Neural progenitor cell (in vitro differentiated cells): ENCODE measurements at regions not wholly inside any gene's neighbourhood (a gene's known extent, or its start where the extent isn't known, plus 50 kb on each side); places are given as distances from the start of the nearest gene placed in this dataset.

Source experiments
- DNase-seq: peaks from one replicate; pipeline ENCODE4 v3.0.0-alpha.2; 2016; ENCODE audit warnings: low spot score
- H2AFZ ChIP-seq: fragments of 200-600 bp; sonication (generic); replicated peaks from 2 replicates; pipeline ENCODE4 v1.6.1; 2016; ENCODE audit warnings: antibody characterized with exemption
- H3F3A ChIP-seq: fragments of 200-600 bp; sonication (generic); 2 replicates; pipeline ENCODE4 v1.6.1; 2016; ENCODE audit warnings: antibody characterized with exemption, low read depth
- H3K27ac ChIP-seq: fragments of 200-600 bp; sonication (generic); 2 replicates; pipeline ENCODE4 v1.5.1; 2016; ENCODE audit warnings: mild to moderate bottlenecking
- H3K27me3 ChIP-seq: fragments of 200-600 bp; sonication (generic); 2 replicates; pipeline ENCODE4 v1.6.1; 2016; ENCODE audit warnings: mild to moderate bottlenecking, moderate library complexity
- H3K36me3 ChIP-seq: fragments of 200-600 bp; sonication (generic); 2 replicates; pipeline ENCODE4 v1.5.1; 2016
- H3K4me1 ChIP-seq: fragments of 200-600 bp; sonication (generic); 2 replicates; pipeline ENCODE4 v1.6.1; 2016; ENCODE audit warnings: mixed run types
- H3K4me2 ChIP-seq: fragments of 200-600 bp; sonication (generic); 2 replicates; pipeline ENCODE4 v1.6.1; 2016
- H3K4me3 ChIP-seq: fragments of 200-600 bp; sonication (generic); 2 replicates; pipeline ENCODE4 v1.5.1; 2016
- H3K79me2 ChIP-seq: fragments of 200-600 bp; sonication (generic); 2 replicates; pipeline ENCODE4 v1.6.1; 2016; ENCODE audit warnings: low read depth
- H3K9ac ChIP-seq: fragments of 200-600 bp; sonication (generic); 2 replicates; pipeline ENCODE4 v1.6.1; 2016
- H3K9me3 ChIP-seq: fragments of 200-600 bp; sonication (generic); 2 replicates; pipeline ENCODE4 v1.5.1; 2016; ENCODE audit warnings: low read depth
- H4K20me1 ChIP-seq: fragments of 200-600 bp; sonication (generic); 2 replicates; pipeline ENCODE4 v1.6.1; 2016; ENCODE audit warnings: low read depth
- H3K27ac Mint-ChIP-seq: 3 replicates; pipeline ENCODE4 v1.8.0; 2021; ENCODE audit warnings: mixed read lengths
- H3K27me3 Mint-ChIP-seq: 2 replicates; pipeline ENCODE4 v1.8.0; 2022; ENCODE audit warnings: low read depth, mild to moderate bottlenecking, inconsistent platforms, moderate library complexity, mixed read lengths; ENCODE audit not compliant: insufficient read depth
- H3K36me3 Mint-ChIP-seq: 3 replicates; pipeline ENCODE4 v1.8.0; 2021; ENCODE audit warnings: mixed read lengths
- H3K4me1 Mint-ChIP-seq: 3 replicates; pipeline ENCODE4 v1.8.0; 2021; ENCODE audit warnings: mixed read lengths
- H3K4me3 Mint-ChIP-seq: 3 replicates; pipeline ENCODE4 v1.8.0; 2021; ENCODE audit warnings: mild to moderate bottlenecking, moderate library complexity, mixed read lengths
- H3K9me3 Mint-ChIP-seq: 3 replicates; pipeline ENCODE4 v1.8.0; 2020; ENCODE audit warnings: mixed read lengths
- EZH2 ChIP-seq: fragments of 200-600 bp; sonication (generic); IDR thresholded peaks from 2 replicates; pipeline ENCODE4 v1.6.1; 2017; ENCODE audit warnings: antibody characterized with exemption, mild to moderate bottlenecking, moderate library complexity
- EZH2phosphoT487 ChIP-seq: fragments of 200-600 bp; sonication (generic); IDR thresholded peaks from 2 replicates; pipeline ENCODE4 v1.6.1; 2017; ENCODE audit warnings: antibody characterized with exemption
- TF ChIP-seq, protein P1 (sequence below): fragments of 200-600 bp; sonication (generic); IDR thresholded peaks from 2 replicates; pipeline ENCODE4 v1.5.1; 2017; ENCODE audit warnings: antibody characterized with exemption, mild to moderate bottlenecking

DNA sequence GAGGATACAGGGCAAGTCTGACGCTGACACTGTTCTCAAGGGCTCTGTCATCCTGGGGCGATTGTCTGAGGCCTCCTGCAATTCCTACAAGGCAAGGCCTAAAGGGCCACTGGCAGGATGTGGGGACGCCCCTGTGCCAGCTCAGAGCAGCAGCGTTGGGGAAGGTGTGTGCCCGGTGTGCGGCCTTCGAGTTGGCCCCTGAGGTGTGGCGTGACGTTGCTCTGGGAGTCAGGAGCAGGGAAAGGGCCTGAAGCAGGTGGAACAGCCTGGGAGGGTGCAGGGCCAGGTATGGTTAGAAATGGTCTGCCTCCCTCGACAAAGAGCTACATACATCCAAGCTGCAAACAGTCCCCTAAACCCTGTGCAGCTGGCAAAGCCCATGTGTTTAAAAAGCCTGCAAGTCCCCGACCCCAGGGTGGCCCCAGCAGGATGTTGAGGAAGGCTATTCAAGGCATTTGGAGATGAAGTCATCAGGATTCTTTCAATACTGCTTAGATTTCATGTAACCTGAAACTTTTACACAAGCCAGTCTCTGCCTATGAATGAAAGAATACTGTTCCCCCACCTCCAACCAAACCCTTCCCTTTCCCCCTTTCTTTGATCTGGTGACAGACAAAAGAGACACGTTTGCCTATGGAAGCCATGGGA lies 142.5 kb upstream of the TNS3 start:
- H3K4me3 Mint-ChIP-seq: no peak overlapping the region
- no peak overlapping the region for H3K9ac ChIP-seq

DNA sequence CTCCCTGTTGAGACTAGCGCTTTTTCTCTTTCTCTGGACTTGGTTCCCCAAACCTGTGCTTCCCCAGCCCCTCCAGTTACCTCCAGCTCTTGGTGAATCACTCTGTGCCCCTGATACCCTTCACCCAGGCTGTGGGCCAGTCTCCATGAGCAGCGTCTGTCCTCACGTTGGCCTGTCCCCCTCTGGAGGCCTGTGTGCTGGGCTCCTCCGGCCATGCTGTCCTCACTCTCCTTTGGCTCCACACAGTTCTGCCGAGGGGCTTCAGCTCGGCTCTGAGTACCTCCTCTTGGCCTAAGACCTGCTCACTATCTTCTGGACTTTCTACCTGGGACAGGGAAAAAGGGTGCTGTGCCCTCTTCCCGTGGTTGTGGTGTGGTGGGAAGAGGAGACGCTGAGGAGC lies 140.2 kb upstream of the TNS3 start:
- DNase-seq: no peak
- no peak overlapping the region for H3K4me3 Mint-ChIP-seq

More for the DNA sequence above, 142.5 kb upstream of the TNS3 start:
- H3K27ac ChIP-seq: peak overlapping the region; percentile 21
- H3K9me3 ChIP-seq: no peaks in the 10 kb centered on the region
- Mint-ChIP-seq H3K36me3 (no peaks in the 10 kb centered on the region), H3K27ac (peak overlapping the region; percentile 64), H3K4me1 (peaks cover 36% of the 10 kb centered on the region), H3K9me3 (peaks cover 3% of the 10 kb centered on the region), H3K27me3 (peaks cover 11% of the 10 kb centered on the region)
- no peak for TF ChIP-seq EZH2
- TF ChIP-seq EZH2phosphoT487: no peak
- TF ChIP-seq, protein P1, sequence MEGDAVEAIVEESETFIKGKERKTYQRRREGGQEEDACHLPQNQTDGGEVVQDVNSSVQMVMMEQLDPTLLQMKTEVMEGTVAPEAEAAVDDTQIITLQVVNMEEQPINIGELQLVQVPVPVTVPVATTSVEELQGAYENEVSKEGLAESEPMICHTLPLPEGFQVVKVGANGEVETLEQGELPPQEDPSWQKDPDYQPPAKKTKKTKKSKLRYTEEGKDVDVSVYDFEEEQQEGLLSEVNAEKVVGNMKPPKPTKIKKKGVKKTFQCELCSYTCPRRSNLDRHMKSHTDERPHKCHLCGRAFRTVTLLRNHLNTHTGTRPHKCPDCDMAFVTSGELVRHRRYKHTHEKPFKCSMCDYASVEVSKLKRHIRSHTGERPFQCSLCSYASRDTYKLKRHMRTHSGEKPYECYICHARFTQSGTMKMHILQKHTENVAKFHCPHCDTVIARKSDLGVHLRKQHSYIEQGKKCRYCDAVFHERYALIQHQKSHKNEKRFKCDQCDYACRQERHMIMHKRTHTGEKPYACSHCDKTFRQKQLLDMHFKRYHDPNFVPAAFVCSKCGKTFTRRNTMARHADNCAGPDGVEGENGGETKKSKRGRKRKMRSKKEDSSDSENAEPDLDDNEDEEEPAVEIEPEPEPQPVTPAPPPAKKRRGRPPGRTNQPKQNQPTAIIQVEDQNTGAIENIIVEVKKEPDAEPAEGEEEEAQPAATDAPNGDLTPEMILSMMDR: no peak
- H3F3A ChIP-seq: peaks cover 19% of the 10 kb centered on the region
- H4K20me1 ChIP-seq: no peaks in the 10 kb centered on the region
- H3K79me2 ChIP-seq: no peaks in the 10 kb centered on the region
- H3K36me3 ChIP-seq: no peaks in the 10 kb centered on the region
- H3K4me1 ChIP-seq: peaks cover 21% of the 10 kb centered on the region
- peak overlapping the region; percentile 55 for H3K4me2 ChIP-seq
- no peak overlapping the region for H3K4me3 ChIP-seq
- peak overlapping the region; percentile 61 for H2AFZ ChIP-seq
- H3K27me3 ChIP-seq: no peaks in the 10 kb centered on the region
- peak; percentile 59 for DNase-seq

DNA sequence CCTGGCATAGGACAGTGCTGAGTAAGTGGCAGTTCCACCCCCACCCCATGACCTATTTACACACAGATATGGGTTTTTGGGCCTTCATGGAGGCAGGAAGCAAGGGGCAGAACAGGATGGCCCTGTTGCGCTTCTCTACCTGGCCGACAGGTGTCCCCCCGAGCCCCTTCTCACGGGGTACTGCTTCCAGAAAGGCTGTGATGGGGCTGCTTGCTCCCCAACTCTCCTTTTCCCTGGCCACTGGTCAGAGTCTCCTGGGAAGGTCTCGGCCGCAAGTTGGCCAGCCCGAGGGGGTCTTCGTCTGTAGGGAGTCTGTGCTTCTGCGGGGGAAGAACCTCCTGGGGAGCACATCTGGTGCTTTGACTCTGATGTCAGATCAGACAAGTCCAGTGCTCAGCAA lies 139.8 kb upstream of the TNS3 start:
- H3K27me3 ChIP-seq: no peaks in the 10 kb centered on the region
- peaks cover 5% of the 10 kb centered on the region for H3K9me3 Mint-ChIP-seq
- H3K79me2 ChIP-seq: no peaks in the 10 kb centered on the region
- no peak overlapping the region for H3K4me3 ChIP-seq
- H3K27me3 Mint-ChIP-seq: peaks cover 11% of the 10 kb centered on the region
- H3K4me1 Mint-ChIP-seq: peaks cover 28% of the 10 kb centered on the region
- no peaks in the 10 kb centered on the region for H3K9me3 ChIP-seq
- H3K36me3 ChIP-seq: no peaks in the 10 kb centered on the region
- no peaks in the 10 kb centered on the region for H4K20me1 ChIP-seq
- H3K4me3 Mint-ChIP-seq: no peak overlapping the region
- H3K9ac ChIP-seq: no peak overlapping the region
- H3K4me1 ChIP-seq: peaks cover 21% of the 10 kb centered on the region
- no peak overlapping the region for H3K4me2 ChIP-seq
- no peak for DNase-seq
- no peak overlapping the region for H3K27ac ChIP-seq
- peaks cover 19% of the 10 kb centered on the region for H3F3A ChIP-seq
- TF ChIP-seq EZH2: no peak
- TF ChIP-seq, protein P1: peak; percentile 21
- no peak overlapping the region for H3K27ac Mint-ChIP-seq
- no peak overlapping the region for H2AFZ ChIP-seq
- H3K36me3 Mint-ChIP-seq: no peaks in the 10 kb centered on the region

More for the DNA sequence above, 140.2 kb upstream of the TNS3 start:
- no peak overlapping the region for H3K4me3 ChIP-seq
- Mint-ChIP-seq H3K36me3 (no peaks in the 10 kb centered on the region), H3K4me1 (peaks cover 28% of the 10 kb centered on the region), H3K27ac (no peak overlapping the region), H3K9me3 (peaks cover 3% of the 10 kb centered on the region), H3K27me3 (peaks cover 11% of the 10 kb centered on the region)
- H3K9me3 ChIP-seq: no peaks in the 10 kb centered on the region
- H3K4me2 ChIP-seq: no peak overlapping the region
- no peaks in the 10 kb centered on the region for H3K36me3 ChIP-seq
- TF ChIP-seq EZH2: no peak
- TF ChIP-seq, protein P1: no peak
- no peak for TF ChIP-seq EZH2phosphoT487
- no peaks in the 10 kb centered on the region for H3K79me2 ChIP-seq
- no peak overlapping the region for H2AFZ ChIP-seq
- H3K9ac ChIP-seq: no peak overlapping the region
- no peaks in the 10 kb centered on the region for H3K27me3 ChIP-seq
- H3F3A ChIP-seq: peaks cover 19% of the 10 kb centered on the region
- peaks cover 21% of the 10 kb centered on the region for H3K4me1 ChIP-seq
- no peaks in the 10 kb centered on the region for H4K20me1 ChIP-seq
- H3K27ac ChIP-seq: no peak overlapping the region
